UCSD-AML1 (cell line): ENCODE measurements at regions not wholly inside any gene's neighbourhood (a gene's known extent, or its start where the extent isn't known, plus 50 kb on each side); places are given as distances from the start of the nearest gene placed in this dataset.

Source experiments
- DNase-seq: peaks from one replicate; lab custom pipeline; 2025; ENCODE audit not compliant: unreplicated experiment; lab: John Stamatoyannopoulos, UW

- DNase-seq: no peak
Measured at GRCh38 chr10:71042699-71043098, 154.3 kb upstream of the PCBD1 start.

- no peak for DNase-seq
Measured at GRCh38 chr10:71043858-71044257, 155.5 kb upstream of the PCBD1 start.

- no peak for DNase-seq
Measured at GRCh38 chr10:71044720-71045119, 156.4 kb upstream of the PCBD1 start.

- DNase-seq: peak; percentile 76
Measured at GRCh38 chr10:71045204-71045809, 156.9 kb upstream of the PCBD1 start.

- DNase-seq: peak; percentile 57
Measured at GRCh38 chr10:71045936-71046335, 157.6 kb upstream of the PCBD1 start.

- DNase-seq: no peak
Measured at GRCh38 chr10:71046747-71047146, 158.4 kb upstream of the PCBD1 start.

- DNase-seq: no peak
Measured at GRCh38 chr10:71048971-71049615, 160.7 kb upstream of the PCBD1 start.

- no peak for DNase-seq
Measured at GRCh38 chr10:71049994-71050393, 161.6 kb upstream of the PCBD1 start.

- no peak for DNase-seq
Measured at GRCh38 chr10:71052076-71052660, 160.2 kb upstream of the UNC5B start.

- DNase-seq: no peak
Measured at GRCh38 chr10:71052708-71053107, 159.7 kb upstream of the UNC5B start.

- DNase-seq: no peak
Measured at GRCh38 chr10:71053169-71053895, 159.0 kb upstream of the UNC5B start.

- no peak for DNase-seq
Measured at GRCh38 chr10:71058308-71058707, 154.1 kb upstream of the UNC5B start.

- DNase-seq: no peak
Measured at GRCh38 chr10:71059054-71059818, 153.1 kb upstream of the UNC5B start.

- no peak for DNase-seq
Measured at GRCh38 chr10:71059943-71060342, 152.4 kb upstream of the UNC5B start.

- DNase-seq: no peak
Measured at GRCh38 chr10:71060476-71061426, 151.6 kb upstream of the UNC5B start.

- no peak for DNase-seq
Measured at GRCh38 chr10:71061472-71061871, 150.9 kb upstream of the UNC5B start.

GRCh38 chr10:71062156-71062555 lies 150.2 kb upstream of the UNC5B start:
- no peak for DNase-seq

- DNase-seq: no peak
Measured at GRCh38 chr10:71063401-71063800, 149.0 kb upstream of the UNC5B start.

GRCh38 chr10:71064413-71065118 lies 147.8 kb upstream of the UNC5B start:
- DNase-seq: no peak
